Lung (tissue), 11 donors: ENCODE measurements at regions not wholly inside any gene's neighbourhood (a gene's known extent, or its start where the extent isn't known, plus 50 kb on each side); places are given as distances from the start of the nearest gene placed in this dataset.

Experiments used
- ATAC-seq: fragments of 200-7000 bp; cut with Tn5 transposase; one replicate; pipeline ENCODE4 v1.9.1; 2020; ENCODE audit warnings: moderate number of reproducible peaks; ENCODE audit not compliant: insufficient read depth, low FRiP score
- DNase-seq, 3 donors: peaks; one replicate each; pipeline ENCODE4 v3.0.0-alpha.2; 2013 to 2017
- H3K27ac ChIP-seq, 2 donors: one replicate each; pipeline ENCODE4 v1.5.1; 2013; ENCODE audit warnings: mild to moderate bottlenecking in 2 of 2, moderate library complexity in 2 of 2, control low read depth in 1 of 2, inconsistent platforms in 1 of 2, low read depth in 1 of 2, low read length in 1 of 2
- H3K27me3 ChIP-seq, 3 donors: one replicate each; pipeline ENCODE4 v1.5.1; 2013; ENCODE audit warnings: low read length in 2 of 3; ENCODE audit not compliant: control insufficient read depth in 3 of 3, insufficient read depth in 3 of 3
- H3K36me3 ChIP-seq, 4 donors: one replicate each; pipeline ENCODE4 v1.5.1; 2013; ENCODE audit warnings: low read length in 4 of 4, mild to moderate bottlenecking in 1 of 4, moderate library complexity in 1 of 4; ENCODE audit not compliant: control insufficient read depth in 4 of 4, insufficient read depth in 4 of 4
- H3K4me1 ChIP-seq, 5 donors: one replicate each; pipeline ENCODE4 v1.5.1; 2013; ENCODE audit warnings: low read length in 5 of 5, mild to moderate bottlenecking in 2 of 5, moderate library complexity in 1 of 5; ENCODE audit not compliant: control insufficient read depth in 5 of 5, insufficient read depth in 5 of 5
- H3K4me3 ChIP-seq: one replicate; pipeline ENCODE4 v1.5.1; 2013; ENCODE audit warnings: mild to moderate bottlenecking, control low read depth, moderate library complexity
- H3K9ac ChIP-seq, 2 donors: one replicate each; pipeline ENCODE4 v1.5.1; 2013; ENCODE audit warnings: low read length in 2 of 2, control low read depth in 1 of 2; ENCODE audit not compliant: insufficient read depth in 1 of 2
- H3K9me3 ChIP-seq, 4 donors: one replicate each; pipeline ENCODE4 v1.5.1; 2013; ENCODE audit warnings: low read length in 3 of 4, mild to moderate bottlenecking in 1 of 4, moderate library complexity in 1 of 4; ENCODE audit not compliant: control insufficient read depth in 4 of 4, insufficient read depth in 3 of 4
- WGBS, 2 donors: extraction: QIAGEN DNeasy Blood & Tissue Kit; methylation state at CpG; one replicate each; pipeline ENCODE4 v1.1.7; 2013; 5-methylcytosine and 5-hydroxymethylcytosine counted together
- TF ChIP-seq, protein P1 (sequence below): IDR thresholded peaks from 2 replicates; pipeline ENCODE4 v1.5.1; 2012; ENCODE audit warnings: mild to moderate bottlenecking; ENCODE audit errors: control extremely low read depth, extremely low read depth
- donor health status: control.
- donor health status: control.
- donor health status: Bipolar disorder and iron deficiency.
- donor health status: healthy.
- donor health status: DM: yes; HTN: yes; CAD: no.

DNA sequence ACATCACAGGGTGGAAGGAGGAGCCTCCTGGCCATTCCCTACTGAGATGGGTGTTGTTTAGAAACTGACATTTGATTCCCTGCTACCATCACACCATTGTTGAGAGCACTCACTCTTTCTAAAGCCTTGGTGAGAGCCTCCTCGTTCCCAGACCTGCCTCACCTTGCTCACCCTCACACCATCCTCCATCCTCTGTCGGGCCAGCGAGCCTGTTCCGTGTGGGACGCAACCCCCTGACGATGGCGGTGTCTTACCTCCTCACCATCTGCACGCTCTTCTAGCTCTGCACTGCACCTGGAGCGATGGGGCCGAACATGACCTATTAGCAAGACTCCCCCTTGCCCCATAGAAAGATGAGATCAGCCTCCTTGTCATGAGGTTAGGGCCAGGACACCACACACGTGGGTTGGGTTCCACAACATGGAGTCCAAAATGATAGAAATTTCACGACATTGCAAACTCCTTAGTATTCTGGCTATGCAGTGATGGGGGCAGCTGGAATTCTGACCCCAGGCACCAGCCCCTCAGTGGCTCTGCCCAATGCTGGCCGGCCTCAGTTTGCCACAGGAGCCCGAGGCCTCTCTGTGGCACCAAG is 1017.9 kb downstream of the TBC1D22A start:
- Histone ChIP-seq H3K9me3 (peaks cover 0 to 15% (median 3%) of the 10 kb centered on the region in 4 donors), H3K9ac (no peak overlapping the region), H3K4me3 (no peak overlapping the region), H3K4me1 (peaks cover 0 to 2% (median 0%) of the 10 kb centered on the region in 5 donors), H3K36me3 (no peaks in the 10 kb centered on the region), H3K27ac (no peak overlapping the region), H3K27me3 (no peaks in the 10 kb centered on the region)
- 90% methylated on average over 14 of the region's 14 CpGs for WGBS, 2 donors
- ATAC-seq (no peak), DNase-seq (no peak)
- TF ChIP-seq, protein P1, sequence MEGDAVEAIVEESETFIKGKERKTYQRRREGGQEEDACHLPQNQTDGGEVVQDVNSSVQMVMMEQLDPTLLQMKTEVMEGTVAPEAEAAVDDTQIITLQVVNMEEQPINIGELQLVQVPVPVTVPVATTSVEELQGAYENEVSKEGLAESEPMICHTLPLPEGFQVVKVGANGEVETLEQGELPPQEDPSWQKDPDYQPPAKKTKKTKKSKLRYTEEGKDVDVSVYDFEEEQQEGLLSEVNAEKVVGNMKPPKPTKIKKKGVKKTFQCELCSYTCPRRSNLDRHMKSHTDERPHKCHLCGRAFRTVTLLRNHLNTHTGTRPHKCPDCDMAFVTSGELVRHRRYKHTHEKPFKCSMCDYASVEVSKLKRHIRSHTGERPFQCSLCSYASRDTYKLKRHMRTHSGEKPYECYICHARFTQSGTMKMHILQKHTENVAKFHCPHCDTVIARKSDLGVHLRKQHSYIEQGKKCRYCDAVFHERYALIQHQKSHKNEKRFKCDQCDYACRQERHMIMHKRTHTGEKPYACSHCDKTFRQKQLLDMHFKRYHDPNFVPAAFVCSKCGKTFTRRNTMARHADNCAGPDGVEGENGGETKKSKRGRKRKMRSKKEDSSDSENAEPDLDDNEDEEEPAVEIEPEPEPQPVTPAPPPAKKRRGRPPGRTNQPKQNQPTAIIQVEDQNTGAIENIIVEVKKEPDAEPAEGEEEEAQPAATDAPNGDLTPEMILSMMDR: no peak

DNA sequence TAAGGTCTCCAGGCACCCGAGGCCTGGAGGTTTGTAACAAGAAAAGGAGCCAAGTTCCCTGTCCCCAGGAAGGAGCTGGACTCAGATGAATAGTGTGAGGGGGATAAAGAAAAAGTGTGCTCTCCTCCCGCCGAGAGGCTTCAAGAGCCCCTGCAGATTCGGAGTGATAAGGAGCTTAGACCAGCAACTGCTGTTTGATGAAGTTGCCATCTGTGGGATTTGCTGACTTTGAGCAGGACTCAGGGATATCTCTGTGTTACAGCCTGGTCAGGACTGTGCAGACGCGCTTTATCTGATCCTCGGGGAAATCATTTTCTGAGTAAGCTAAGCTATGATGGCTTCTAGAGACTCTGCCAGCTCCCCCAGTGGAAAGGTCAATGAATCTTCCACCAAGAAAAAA is 1017.0 kb downstream of the TBC1D22A start:
- Histone ChIP-seq H3K36me3 (no peaks in the 10 kb centered on the region), H3K27me3 (no peaks in the 10 kb centered on the region), H3K9me3 (peaks cover 0 to 6% (median 0%) of the 10 kb centered on the region in 4 donors), H3K27ac (no peak overlapping the region), H3K4me1 (peaks cover 0 to 2% (median 0%) of the 10 kb centered on the region in 5 donors), H3K9ac (no peak overlapping the region), H3K4me3 (no peak overlapping the region)
- ATAC-seq (no peak), DNase-seq (no peak)
- TF ChIP-seq, protein P1: no peak
- 49 to 61% methylated on average over 7 of the region's 7 CpGs for WGBS, 2 donors

DNA sequence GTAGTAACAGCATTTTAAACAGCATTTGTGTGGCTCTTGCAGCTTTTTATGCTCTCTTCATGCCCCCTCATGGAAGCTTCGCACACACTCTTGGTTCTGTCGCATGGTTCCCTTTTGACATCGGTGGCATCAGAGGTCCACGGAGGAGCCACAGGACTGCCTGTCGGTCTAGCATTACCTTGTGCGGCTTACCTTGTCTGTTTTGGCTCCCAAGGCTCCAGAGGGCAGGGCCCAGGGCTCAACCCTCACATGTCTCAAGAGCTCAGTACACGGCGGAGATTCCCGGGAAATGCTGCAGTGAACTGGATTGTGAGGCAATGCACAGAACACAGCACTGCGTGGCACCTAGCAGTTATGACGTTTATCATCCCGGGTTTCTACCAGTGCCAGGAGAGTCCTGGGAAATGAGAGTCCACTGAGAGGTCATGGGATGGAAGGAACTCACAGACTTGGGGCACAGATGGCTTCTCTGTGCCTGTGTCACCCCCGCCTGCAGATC is 1015.8 kb downstream of the TBC1D22A start:
- H3K36me3 ChIP-seq: no peaks in the 10 kb centered on the region
- WGBS, 2 donors: 90 to 95% methylated on average over 13 of the region's 13 CpGs
- no peak overlapping the region for H3K4me3 ChIP-seq
- H3K4me1 ChIP-seq: peaks cover 0 to 2% (median 0%) of the 10 kb centered on the region in 5 donors
- ATAC-seq (no peak), DNase-seq (no peak)
- no peak overlapping the region for H3K27ac ChIP-seq
- TF ChIP-seq, protein P1: no peak
- no peaks in the 10 kb centered on the region for H3K27me3 ChIP-seq
- H3K9ac ChIP-seq: no peak overlapping the region
- H3K9me3 ChIP-seq: peaks cover 0 to 2% (median 0%) of the 10 kb centered on the region in 4 donors
